ENCODE measurements at regions not wholly inside any gene's neighbourhood (a gene's known extent, or its start where the extent isn't known, plus 50 kb on each side); places are given as distances from the start of the nearest gene placed in this dataset.
A peak's percentile ranks its signal among the peaks of the same experiment; 100 is the strongest.
"Not testable (repeated sequence)": the region's sequence is repeated elsewhere in the genome, so short reads cannot be mapped to it uniquely, and the experiment has no call there.

GRCh38 chr9:134530724-134531123 is 110.9 kb upstream of the COL5A1 start:
- no peak for DNase-seq (ENCODE audit: low spot score)

- DNase-seq (ENCODE audit: low spot score) = no peak
Observed at GRCh38 chr9:134531220-134531970, 110.2 kb upstream of the COL5A1 start.

- DNase-seq (ENCODE audit: low spot score) = no peak
Observed at GRCh38 chr9:134532084-134532483, 109.5 kb upstream of the COL5A1 start.

- not testable (repeated sequence) for DNase-seq (ENCODE audit: low spot score)
Observed at GRCh38 chr9:134532661-134533060, 108.9 kb upstream of the COL5A1 start.

GRCh38 chr9:134533850-134534588 is 107.6 kb upstream of the COL5A1 start:
- peak; percentile 81 for DNase-seq (ENCODE audit: low spot score)

GRCh38 chr9:134534661-134535080 is 106.9 kb upstream of the COL5A1 start:
- DNase-seq (ENCODE audit: low spot score) = no peak

GRCh38 chr9:134535171-134535570 is 106.4 kb upstream of the COL5A1 start:
- no peak for DNase-seq (ENCODE audit: low spot score)

- DNase-seq (ENCODE audit: low spot score) = peak; percentile 76
Observed at GRCh38 chr9:134536101-134536900, 105.3 kb upstream of the COL5A1 start.

- DNase-seq (ENCODE audit: low spot score) = no peak
Observed at GRCh38 chr9:134536931-134537330, 104.7 kb upstream of the COL5A1 start.

- DNase-seq (ENCODE audit: low spot score) = no peak
Observed at GRCh38 chr9:134537951-134538641, 103.5 kb upstream of the COL5A1 start.

- no peak for DNase-seq (ENCODE audit: low spot score)
Observed at GRCh38 chr9:134538856-134539566, 102.6 kb upstream of the COL5A1 start.

GRCh38 chr9:134539586-134540194 is 101.9 kb upstream of the COL5A1 start:
- DNase-seq (ENCODE audit: low spot score) = no peak

GRCh38 chr9:134540276-134541096 is 101.1 kb upstream of the COL5A1 start:
- no peak for DNase-seq (ENCODE audit: low spot score)

GRCh38 chr9:134541097-134541747 is 100.4 kb upstream of the COL5A1 start:
- DNase-seq (ENCODE audit: low spot score) = no peak

- DNase-seq (ENCODE audit: low spot score) = peak; percentile 95
Observed at GRCh38 chr9:134544388-134545214, 97.0 kb upstream of the COL5A1 start.

- no peak for DNase-seq (ENCODE audit: low spot score)
Observed at GRCh38 chr9:134545215-134545542, 96.4 kb upstream of the COL5A1 start.

GRCh38 chr9:134545543-134546245 is 95.9 kb upstream of the COL5A1 start:
- DNase-seq (ENCODE audit: low spot score) = no peak

GRCh38 chr9:134546246-134546731 is 95.3 kb upstream of the COL5A1 start:
- DNase-seq (ENCODE audit: low spot score) = no peak

Measured in A172 (cell line).